ENCODE measurements at regions not wholly inside any gene's neighbourhood (a gene's known extent, or its start where the extent isn't known, plus 50 kb on each side); places are given as distances from the start of the nearest gene placed in this dataset.

DNA sequence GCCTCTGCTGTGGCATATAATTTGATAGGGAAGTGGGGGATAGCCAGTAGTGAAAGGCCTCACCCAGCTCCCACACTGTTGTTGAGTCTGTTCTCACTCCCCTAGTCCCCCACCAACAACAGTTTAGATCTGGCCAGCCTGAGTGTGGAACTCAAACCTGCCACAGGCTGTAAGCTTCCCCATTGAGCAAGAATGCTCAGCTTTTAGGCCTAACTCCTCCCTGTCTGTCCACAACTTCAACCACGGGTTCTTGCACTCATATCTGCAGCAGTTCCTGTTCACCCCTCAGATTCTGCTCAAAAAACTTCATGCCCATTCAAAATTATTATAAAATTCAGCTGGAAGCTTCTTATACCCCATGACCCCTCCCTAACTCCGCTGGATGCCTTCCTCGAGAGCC is 975.1 kb downstream of the NSUN3 start (continued):
- no peak for TF ChIP-seq KDM4A (IDR thresholded peaks at IDR 0.05; ENCODE audit: low read depth, low read length, severe bottlenecking)
- TF ChIP-seq, protein P1, sequence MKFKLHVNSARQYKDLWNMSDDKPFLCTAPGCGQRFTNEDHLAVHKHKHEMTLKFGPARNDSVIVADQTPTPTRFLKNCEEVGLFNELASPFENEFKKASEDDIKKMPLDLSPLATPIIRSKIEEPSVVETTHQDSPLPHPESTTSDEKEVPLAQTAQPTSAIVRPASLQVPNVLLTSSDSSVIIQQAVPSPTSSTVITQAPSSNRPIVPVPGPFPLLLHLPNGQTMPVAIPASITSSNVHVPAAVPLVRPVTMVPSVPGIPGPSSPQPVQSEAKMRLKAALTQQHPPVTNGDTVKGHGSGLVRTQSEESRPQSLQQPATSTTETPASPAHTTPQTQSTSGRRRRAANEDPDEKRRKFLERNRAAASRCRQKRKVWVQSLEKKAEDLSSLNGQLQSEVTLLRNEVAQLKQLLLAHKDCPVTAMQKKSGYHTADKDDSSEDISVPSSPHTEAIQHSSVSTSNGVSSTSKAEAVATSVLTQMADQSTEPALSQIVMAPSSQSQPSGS (IDR thresholded peaks at IDR 0.05; ENCODE audit: low read length): no peak
- no peak for TF ChIP-seq KDM5A (IDR thresholded peaks at IDR 0.05; ENCODE audit: low read length)
- no peak for TF ChIP-seq PHF8 (conservative IDR thresholded peaks at IDR 0.05; ENCODE audit: low read depth, low read length)
- no peak for TF ChIP-seq TCF12 (IDR thresholded peaks at IDR 0.05; ENCODE audit: low read depth, low read length)

Data from H1 (cell line).